WTC11 (cell line): ENCODE measurements at regions not wholly inside any gene's neighbourhood (a gene's known extent, or its start where the extent isn't known, plus 50 kb on each side); places are given as distances from the start of the nearest gene placed in this dataset.

ENCODE experiments used
- ATAC-seq: fragments of 200-7000 bp; cut with Tn5 transposase; 2 replicates; pipeline ENCODE4 v1.10.0; 2021; ENCODE audit warnings: mild to moderate bottlenecking, moderate library complexity
- CTCF ChIA-PET: fragments of 300-600 bp; sonication (Branson Sonifier 250); formaldehyde crosslinking; loops from one replicate; lab custom pipeline; 2021; ENCODE audit warnings: antibody characterized with exemption; lab: Charles Lee
- POLR2A ChIA-PET: fragments of 350-600 bp; sonication (Branson Sonifier 250); formaldehyde crosslinking; loops from one replicate; lab custom pipeline; 2021; ENCODE audit warnings: antibody characterized with exemption; lab: Charles Lee
- DNase-seq: peaks from one replicate; pipeline ENCODE4 v3.0.0; 2021; ENCODE audit warnings: low spot score
- H3K27ac Mint-ChIP-seq: 2 replicates; pipeline ENCODE4 v1.8.0; 2021; ENCODE audit warnings: mixed read lengths
- H3K27me3 Mint-ChIP-seq: 2 replicates; pipeline ENCODE4 v1.8.0; 2021; ENCODE audit warnings: low read depth, mild to moderate bottlenecking, moderate library complexity, mixed read lengths
- H3K36me3 Mint-ChIP-seq: 2 replicates; pipeline ENCODE4 v1.8.0; 2021; ENCODE audit warnings: mixed read lengths
- H3K4me1 Mint-ChIP-seq: 2 replicates; pipeline ENCODE4 v1.8.0; 2022; ENCODE audit warnings: mixed read lengths
- H3K4me3 Mint-ChIP-seq: 2 replicates; pipeline ENCODE4 v1.8.0; 2021; ENCODE audit warnings: mild to moderate bottlenecking, moderate library complexity, mixed read lengths
- H3K9me3 Mint-ChIP-seq: 2 replicates; pipeline ENCODE4 v1.8.0; 2021; ENCODE audit warnings: mixed read lengths
- ATF1 ChIP-seq: sonication (generic); formaldehyde crosslinking; IDR thresholded peaks from 2 replicates; pipeline ENCODE4 v1.8.1; 2023; ENCODE audit warnings: mild to moderate bottlenecking, moderate library complexity, missing genetic modification reagents
- ELF4 ChIP-seq: sonication (generic); formaldehyde crosslinking; IDR thresholded peaks from 2 replicates; pipeline ENCODE4 v1.8.1; 2022; ENCODE audit warnings: low read depth, mild to moderate bottlenecking, moderate library complexity, missing genetic modification reagents
- EMX1 ChIP-seq: fragments of 250-450 bp; sonication (Bioruptor Pico); IDR thresholded peaks from 2 replicates; pipeline ENCODE4 v1.8.0; 2021; ENCODE audit warnings: mild to moderate bottlenecking
- FOXK1 ChIP-seq: sonication (generic); formaldehyde crosslinking; IDR thresholded peaks from 2 replicates; pipeline ENCODE4 v1.8.0; 2022; ENCODE audit warnings: mild to moderate bottlenecking, moderate library complexity, missing genetic modification reagents
- HMGA2 ChIP-seq: fragments of 250-450 bp; sonication (Bioruptor Pico); IDR thresholded peaks from 2 replicates; pipeline ENCODE4 v1.4.0; 2021; ENCODE audit warnings: mild to moderate bottlenecking, moderate library complexity
- IRF2 ChIP-seq: sonication (generic); formaldehyde crosslinking; IDR thresholded peaks from 2 replicates; pipeline ENCODE4 v1.8.0; 2022; ENCODE audit warnings: low read depth, missing genetic modification reagents, borderline replicate concordance
- KAT7 ChIP-seq: sonication (generic); formaldehyde crosslinking; IDR thresholded peaks from 2 replicates; pipeline ENCODE4 v1.8.1; 2023; ENCODE audit warnings: missing genetic modification reagents, mild to moderate bottlenecking, borderline replicate concordance
- NR3C1 ChIP-seq: sonication (generic); formaldehyde crosslinking; conservative IDR thresholded peaks from 2 replicates; pipeline ENCODE4 v1.8.1; 2023; ENCODE audit warnings: low read depth, mild to moderate bottlenecking, missing genetic modification reagents
- SMAD4 ChIP-seq: sonication (generic); formaldehyde crosslinking; IDR thresholded peaks from 2 replicates; pipeline ENCODE4 v1.8.0; 2022; ENCODE audit warnings: mild to moderate bottlenecking, missing genetic modification reagents
- TCF7 ChIP-seq: sonication (generic); formaldehyde crosslinking; IDR thresholded peaks from 2 replicates; pipeline ENCODE4 v1.8.0; 2022; ENCODE audit warnings: mild to moderate bottlenecking, low read depth, missing genetic modification reagents, moderate library complexity
- TEAD4 ChIP-seq: sonication (generic); formaldehyde crosslinking; IDR thresholded peaks from 2 replicates; pipeline ENCODE4 v1.8.0; 2022; ENCODE audit warnings: mild to moderate bottlenecking, missing genetic modification reagents
- ZBTB21 ChIP-seq: sonication (generic); formaldehyde crosslinking; IDR thresholded peaks from 2 replicates; pipeline ENCODE4 v1.8.1; 2023; ENCODE audit warnings: mild to moderate bottlenecking, missing genetic modification reagents, borderline replicate concordance
- ZNF121 ChIP-seq: sonication (generic); formaldehyde crosslinking; IDR thresholded peaks from 2 replicates; pipeline ENCODE4 v1.8.0; 2023; ENCODE audit warnings: missing genetic modification reagents
- ZNF219 ChIP-seq: sonication (generic); formaldehyde crosslinking; IDR thresholded peaks from 2 replicates; pipeline ENCODE4 v1.8.0; 2023; ENCODE audit warnings: missing genetic modification reagents, mild to moderate bottlenecking, borderline replicate concordance
- ZNF317 ChIP-seq: sonication (generic); formaldehyde crosslinking; IDR thresholded peaks from 2 replicates; pipeline ENCODE4 v1.8.1; 2023; ENCODE audit warnings: low read depth, mild to moderate bottlenecking, moderate library complexity, missing genetic modification reagents, borderline replicate concordance
- ZNF671 ChIP-seq: fragments of 250-450 bp; sonication (Bioruptor Pico); IDR thresholded peaks from 2 replicates; pipeline ENCODE4 v1.8.0; 2021; ENCODE audit warnings: mild to moderate bottlenecking
- TF ChIP-seq, protein P1 (sequence below): fragments of 250-450 bp; sonication (Bioruptor Pico); IDR thresholded peaks from 2 replicates; pipeline ENCODE4 v1.9.0; 2021; ENCODE audit warnings: moderate library complexity, mild to moderate bottlenecking, inconsistent platforms, borderline replicate concordance
- TF ChIP-seq, protein P2 (sequence below): sonication (generic); formaldehyde crosslinking; IDR thresholded peaks from 2 replicates; pipeline ENCODE4 v1.8.1; 2022; ENCODE audit warnings: low read depth, mild to moderate bottlenecking, moderate library complexity, missing genetic modification reagents, borderline replicate concordance
- TF ChIP-seq, protein P3 (sequence below): fragments of 250-450 bp; sonication (Bioruptor Pico); conservative IDR thresholded peaks from 2 replicates; pipeline ENCODE4 v1.9.0; 2021; ENCODE audit warnings: mild to moderate bottlenecking
- TF ChIP-seq, protein P4 (sequence below): fragments of 250-450 bp; sonication (Bioruptor Pico); IDR thresholded peaks from 2 replicates; pipeline ENCODE4 v2.1.2; 2022; ENCODE audit warnings: mild to moderate bottlenecking, moderate library complexity
- TF ChIP-seq, protein P5 (sequence below): sonication (generic); formaldehyde crosslinking; IDR thresholded peaks from 2 replicates; pipeline ENCODE4 v1.8.1; 2023; ENCODE audit warnings: mild to moderate bottlenecking, missing genetic modification reagents, moderate library complexity
- TF ChIP-seq, protein P6 (sequence below): sonication (generic); formaldehyde crosslinking; IDR thresholded peaks from 2 replicates; pipeline ENCODE4 v1.8.1; 2023; ENCODE audit warnings: mild to moderate bottlenecking, missing genetic modification reagents
- TF ChIP-seq, protein P7 (sequence below): fragments of 250-450 bp; sonication (Bioruptor Pico); IDR thresholded peaks from 2 replicates; pipeline ENCODE4 v1.9.0; 2021; ENCODE audit warnings: mild to moderate bottlenecking

DNA sequence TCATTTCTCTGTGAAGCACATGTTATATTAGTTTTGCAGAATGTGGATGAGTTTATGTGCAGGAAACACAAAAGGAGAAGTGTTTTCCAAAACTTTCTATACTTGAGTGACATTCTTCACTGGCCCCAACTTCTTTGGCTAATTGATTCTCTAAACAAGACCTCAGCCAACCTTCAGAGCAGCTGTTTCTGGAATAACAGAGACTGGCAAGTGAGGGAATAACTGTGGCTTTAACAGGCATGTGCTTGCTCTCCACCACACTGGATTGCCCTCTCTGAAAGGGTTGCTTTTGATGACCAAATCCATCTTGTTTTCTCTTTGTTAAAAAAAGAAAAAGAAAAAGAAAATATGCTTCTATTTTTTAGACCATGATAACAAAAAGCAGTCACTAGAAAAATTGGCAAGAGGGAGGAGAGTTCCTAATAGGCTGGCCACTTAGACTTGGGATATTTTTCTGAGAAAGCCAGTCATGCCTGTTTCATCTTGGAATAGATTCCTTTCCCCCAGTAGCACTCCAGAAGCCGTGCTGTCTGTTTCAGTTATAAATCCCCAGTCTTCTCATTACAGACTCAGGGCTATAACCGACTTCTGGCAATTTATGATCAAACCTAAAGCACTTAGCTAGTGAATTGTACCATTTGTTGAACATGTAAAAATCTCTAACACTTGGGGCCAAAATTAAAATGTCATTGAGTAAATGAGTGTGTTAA is 295.0 kb upstream of the NR3C2 start:
- Mint-ChIP-seq H3K27ac (no peak overlapping the region), H3K27me3 (no peaks in the 10 kb centered on the region), H3K36me3 (no peaks in the 10 kb centered on the region), H3K4me3 (no peak overlapping the region), H3K9me3 (no peaks in the 10 kb centered on the region), H3K4me1 (no peaks in the 10 kb centered on the region)
- DNase-seq (no peak), ATAC-seq (no peak)
- TF ChIP-seq NR3C1 (no peak), ATF1 (CRISPR knock-in tag) (no peak), ELF4 (CRISPR knock-in tag) (no peak), IRF2 (CRISPR knock-in tag) (no peak), ZNF317 (CRISPR knock-in tag) (no peak), TCF7 (no peak), HMGA2 (no peak), ZNF121 (CRISPR knock-in tag) (no peak), ZNF219 (CRISPR knock-in tag) (no peak), EMX1 (CRISPR knock-in tag) (no peak)
- TF ChIP-seq, protein P1, sequence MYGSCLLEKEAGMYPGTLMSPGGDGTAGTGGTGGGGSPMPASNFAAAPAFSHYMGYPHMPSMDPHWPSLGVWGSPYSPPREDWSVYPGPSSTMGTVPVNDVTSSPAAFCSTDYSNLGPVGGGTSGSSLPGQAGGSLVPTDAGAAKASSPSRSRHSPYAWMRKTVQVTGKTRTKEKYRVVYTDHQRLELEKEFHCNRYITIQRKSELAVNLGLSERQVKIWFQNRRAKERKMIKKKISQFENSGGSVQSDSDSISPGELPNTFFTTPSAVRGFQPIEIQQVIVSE (CRISPR knock-in tag), result no peak
- TF ChIP-seq, protein P2, sequence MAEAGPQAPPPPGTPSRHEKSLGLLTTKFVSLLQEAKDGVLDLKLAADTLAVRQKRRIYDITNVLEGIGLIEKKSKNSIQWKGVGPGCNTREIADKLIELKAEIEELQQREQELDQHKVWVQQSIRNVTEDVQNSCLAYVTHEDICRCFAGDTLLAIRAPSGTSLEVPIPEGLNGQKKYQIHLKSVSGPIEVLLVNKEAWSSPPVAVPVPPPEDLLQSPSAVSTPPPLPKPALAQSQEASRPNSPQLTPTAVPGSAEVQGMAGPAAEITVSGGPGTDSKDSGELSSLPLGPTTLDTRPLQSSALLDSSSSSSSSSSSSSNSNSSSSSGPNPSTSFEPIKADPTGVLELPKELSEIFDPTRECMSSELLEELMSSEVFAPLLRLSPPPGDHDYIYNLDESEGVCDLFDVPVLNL, result no peak
- POLR2A ChIA-PET, result no interaction called here
- CTCF ChIA-PET, result no interaction called here

DNA sequence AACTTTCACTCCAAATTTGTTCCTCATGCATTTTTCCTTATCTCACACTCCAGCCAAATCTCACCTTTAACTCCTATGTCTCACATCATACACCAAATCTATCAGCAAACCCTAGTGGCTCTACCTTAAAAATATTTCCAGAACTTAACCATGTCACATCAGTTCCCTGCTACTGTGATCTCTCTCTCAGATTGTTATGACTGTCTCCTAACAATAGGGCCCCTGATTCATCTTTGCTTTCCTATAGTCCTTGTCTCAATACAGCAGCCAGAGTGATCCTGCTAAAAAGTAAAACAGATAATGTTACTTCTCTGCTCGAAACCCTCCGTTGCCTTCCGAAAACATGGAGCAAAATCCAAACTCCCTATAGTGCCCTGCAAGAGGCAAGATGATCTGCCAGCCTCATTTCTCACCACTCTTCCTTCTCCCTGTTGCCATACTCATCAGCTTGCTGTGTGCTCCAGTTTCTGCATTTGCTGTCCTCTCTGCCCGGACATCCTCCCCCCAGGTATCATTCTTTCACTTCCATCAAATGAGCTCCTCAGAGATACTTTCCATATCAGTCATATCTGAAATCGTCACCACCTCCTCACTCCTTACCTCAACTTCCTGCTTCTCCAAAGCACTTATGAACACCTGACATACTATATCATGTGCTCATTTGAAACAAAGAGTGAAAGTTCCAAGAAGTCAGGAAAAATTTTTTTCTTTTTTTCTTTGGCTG is 293.4 kb upstream of the NR3C2 start:
- Mint-ChIP-seq H3K4me3 (no peak overlapping the region), H3K9me3 (no peaks in the 10 kb centered on the region)
- DNase-seq (no peak), ATAC-seq (no peak)
- TF ChIP-seq, protein P3, sequence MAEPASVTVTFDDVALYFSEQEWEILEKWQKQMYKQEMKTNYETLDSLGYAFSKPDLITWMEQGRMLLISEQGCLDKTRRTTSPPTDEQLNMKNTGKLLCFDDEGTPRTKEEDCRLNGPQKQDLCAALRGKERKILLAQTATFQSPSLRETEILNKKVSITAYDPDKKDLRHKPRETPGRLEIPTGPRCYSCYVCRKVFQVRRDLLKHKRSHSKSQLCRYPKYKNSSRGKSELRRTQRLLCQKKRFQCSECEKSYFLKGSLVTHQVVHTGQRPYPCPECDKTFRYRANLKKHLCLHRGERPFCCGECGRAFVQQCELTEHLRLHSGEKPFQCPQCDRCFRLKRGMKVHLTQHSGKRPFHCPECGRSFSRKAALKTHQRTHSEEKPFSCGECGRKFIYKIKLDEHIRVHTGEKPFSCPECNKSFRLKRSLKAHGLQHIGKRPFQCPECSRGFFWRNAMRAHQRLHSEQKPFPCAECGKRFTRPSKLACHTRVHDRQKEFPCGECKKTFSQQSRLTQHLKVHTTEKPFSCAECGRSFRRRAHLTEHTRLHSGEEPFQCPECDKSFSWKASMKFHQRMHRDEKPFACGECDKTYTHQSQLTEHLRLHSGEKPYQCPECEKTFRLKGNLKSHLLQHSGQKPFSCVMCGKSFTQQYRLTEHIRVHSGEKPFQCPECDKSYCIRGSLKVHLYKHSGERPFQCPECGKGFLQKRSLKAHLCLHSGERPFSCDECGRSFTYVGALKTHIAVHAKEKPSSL (CRISPR knock-in tag), result no peak
- TF ChIP-seq, protein P4, sequence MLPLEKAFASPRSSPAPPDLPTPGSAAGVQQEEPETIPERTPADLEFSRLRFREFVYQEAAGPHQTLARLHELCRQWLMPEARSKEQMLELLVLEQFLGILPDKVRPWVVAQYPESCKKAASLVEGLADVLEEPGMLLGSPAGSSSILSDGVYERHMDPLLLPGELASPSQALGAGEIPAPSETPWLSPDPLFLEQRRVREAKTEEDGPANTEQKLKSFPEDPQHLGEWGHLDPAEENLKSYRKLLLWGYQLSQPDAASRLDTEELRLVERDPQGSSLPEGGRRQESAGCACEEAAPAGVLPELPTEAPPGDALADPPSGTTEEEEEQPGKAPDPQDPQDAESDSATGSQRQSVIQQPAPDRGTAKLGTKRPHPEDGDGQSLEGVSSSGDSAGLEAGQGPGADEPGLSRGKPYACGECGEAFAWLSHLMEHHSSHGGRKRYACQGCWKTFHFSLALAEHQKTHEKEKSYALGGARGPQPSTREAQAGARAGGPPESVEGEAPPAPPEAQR (CRISPR knock-in tag), result no peak
- TF ChIP-seq ELF4 (CRISPR knock-in tag) (no peak), TEAD4 (no peak), FOXK1 (CRISPR knock-in tag) (no peak), NR3C1 (no peak), ZNF671 (CRISPR knock-in tag) (no peak), KAT7 (CRISPR knock-in tag) (no peak), SMAD4 (CRISPR knock-in tag) (no peak), ZBTB21 (CRISPR knock-in tag) (no peak)
- TF ChIP-seq, protein P5, sequence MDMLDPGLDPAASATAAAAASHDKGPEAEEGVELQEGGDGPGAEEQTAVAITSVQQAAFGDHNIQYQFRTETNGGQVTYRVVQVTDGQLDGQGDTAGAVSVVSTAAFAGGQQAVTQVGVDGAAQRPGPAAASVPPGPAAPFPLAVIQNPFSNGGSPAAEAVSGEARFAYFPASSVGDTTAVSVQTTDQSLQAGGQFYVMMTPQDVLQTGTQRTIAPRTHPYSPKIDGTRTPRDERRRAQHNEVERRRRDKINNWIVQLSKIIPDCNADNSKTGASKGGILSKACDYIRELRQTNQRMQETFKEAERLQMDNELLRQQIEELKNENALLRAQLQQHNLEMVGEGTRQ, result no peak
- TF ChIP-seq, protein P6, sequence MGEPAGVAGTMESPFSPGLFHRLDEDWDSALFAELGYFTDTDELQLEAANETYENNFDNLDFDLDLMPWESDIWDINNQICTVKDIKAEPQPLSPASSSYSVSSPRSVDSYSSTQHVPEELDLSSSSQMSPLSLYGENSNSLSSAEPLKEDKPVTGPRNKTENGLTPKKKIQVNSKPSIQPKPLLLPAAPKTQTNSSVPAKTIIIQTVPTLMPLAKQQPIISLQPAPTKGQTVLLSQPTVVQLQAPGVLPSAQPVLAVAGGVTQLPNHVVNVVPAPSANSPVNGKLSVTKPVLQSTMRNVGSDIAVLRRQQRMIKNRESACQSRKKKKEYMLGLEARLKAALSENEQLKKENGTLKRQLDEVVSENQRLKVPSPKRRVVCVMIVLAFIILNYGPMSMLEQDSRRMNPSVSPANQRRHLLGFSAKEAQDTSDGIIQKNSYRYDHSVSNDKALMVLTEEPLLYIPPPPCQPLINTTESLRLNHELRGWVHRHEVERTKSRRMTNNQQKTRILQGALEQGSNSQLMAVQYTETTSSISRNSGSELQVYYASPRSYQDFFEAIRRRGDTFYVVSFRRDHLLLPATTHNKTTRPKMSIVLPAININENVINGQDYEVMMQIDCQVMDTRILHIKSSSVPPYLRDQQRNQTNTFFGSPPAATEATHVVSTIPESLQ, result no peak
- TF ChIP-seq, protein P7, sequence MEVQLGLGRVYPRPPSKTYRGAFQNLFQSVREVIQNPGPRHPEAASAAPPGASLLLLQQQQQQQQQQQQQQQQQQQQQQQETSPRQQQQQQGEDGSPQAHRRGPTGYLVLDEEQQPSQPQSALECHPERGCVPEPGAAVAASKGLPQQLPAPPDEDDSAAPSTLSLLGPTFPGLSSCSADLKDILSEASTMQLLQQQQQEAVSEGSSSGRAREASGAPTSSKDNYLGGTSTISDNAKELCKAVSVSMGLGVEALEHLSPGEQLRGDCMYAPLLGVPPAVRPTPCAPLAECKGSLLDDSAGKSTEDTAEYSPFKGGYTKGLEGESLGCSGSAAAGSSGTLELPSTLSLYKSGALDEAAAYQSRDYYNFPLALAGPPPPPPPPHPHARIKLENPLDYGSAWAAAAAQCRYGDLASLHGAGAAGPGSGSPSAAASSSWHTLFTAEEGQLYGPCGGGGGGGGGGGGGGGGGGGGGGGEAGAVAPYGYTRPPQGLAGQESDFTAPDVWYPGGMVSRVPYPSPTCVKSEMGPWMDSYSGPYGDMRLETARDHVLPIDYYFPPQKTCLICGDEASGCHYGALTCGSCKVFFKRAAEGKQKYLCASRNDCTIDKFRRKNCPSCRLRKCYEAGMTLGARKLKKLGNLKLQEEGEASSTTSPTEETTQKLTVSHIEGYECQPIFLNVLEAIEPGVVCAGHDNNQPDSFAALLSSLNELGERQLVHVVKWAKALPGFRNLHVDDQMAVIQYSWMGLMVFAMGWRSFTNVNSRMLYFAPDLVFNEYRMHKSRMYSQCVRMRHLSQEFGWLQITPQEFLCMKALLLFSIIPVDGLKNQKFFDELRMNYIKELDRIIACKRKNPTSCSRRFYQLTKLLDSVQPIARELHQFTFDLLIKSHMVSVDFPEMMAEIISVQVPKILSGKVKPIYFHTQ (CRISPR knock-in tag), result no peak
- TF ChIP-seq, all 79 proteins: peak for 0
- ChIA-PET CTCF (no interaction called here), POLR2A (no interaction called here)
- Mint-ChIP-seq H3K27ac (no peak overlapping the region), H3K4me1 (0 out of 2 replicates have a peak, but pooled peaks cover 7% of the 10 kb centered on the region), H3K27me3 (no peaks in the 10 kb centered on the region), H3K36me3 (no peaks in the 10 kb centered on the region)
